ENCODE measurements at regions not wholly inside any gene's neighbourhood (a gene's known extent, or its start where the extent isn't known, plus 50 kb on each side); places are given as distances from the start of the nearest gene placed in this dataset.

DNA sequence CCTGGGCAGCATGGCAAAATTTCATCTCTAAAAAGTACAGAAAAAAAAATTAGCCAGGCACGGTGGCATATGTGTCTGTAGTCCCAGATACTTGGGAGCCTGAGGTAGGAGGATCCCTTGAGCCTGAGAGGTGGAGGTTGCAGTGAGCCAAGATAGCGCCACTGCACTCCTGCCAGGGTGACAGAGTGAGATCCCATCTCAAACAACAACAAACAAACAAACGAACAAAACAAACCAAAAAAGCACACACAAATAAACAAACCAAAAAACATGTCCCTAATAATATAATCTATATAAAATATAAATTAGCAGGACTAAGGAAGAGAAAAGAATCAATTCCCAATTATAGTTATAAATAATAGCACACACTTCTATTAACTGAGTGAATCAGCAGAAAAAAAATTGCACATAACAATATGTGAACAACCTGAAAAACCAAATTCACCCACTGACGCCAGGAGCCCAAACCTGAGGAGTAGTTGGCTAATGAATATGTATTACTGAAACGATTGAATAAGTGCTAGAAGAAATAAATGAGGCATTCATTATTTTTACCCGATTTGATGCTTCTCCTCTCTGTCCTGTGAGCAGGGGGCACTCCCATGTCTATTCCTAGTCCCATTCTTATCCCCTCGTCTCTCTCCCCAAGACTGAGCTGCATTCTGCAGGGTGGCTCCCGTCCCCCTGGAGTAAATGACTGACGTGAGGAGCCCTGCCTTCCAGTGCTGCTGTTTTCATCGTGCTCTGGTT, 108.2 kb upstream of the TOP3B start:
- Mint-ChIP-seq H3K27me3 (ENCODE audit: insufficient read depth, unreplicated experiment) (no peaks in the 10 kb centered on the region), H3K9me3 (ENCODE audit: unreplicated experiment) (no peaks in the 10 kb centered on the region), H3K27ac (ENCODE audit: low read depth, unreplicated experiment) (no peak overlapping the region), H3K4me3 (ENCODE audit: unreplicated experiment) (no peak overlapping the region), H3K36me3 (ENCODE audit: insufficient read depth, unreplicated experiment) (no peaks in the 10 kb centered on the region), H3K4me1 (ENCODE audit: insufficient read depth, unreplicated experiment) (peaks cover 13% of the 10 kb centered on the region)
- DNase-seq (ENCODE audit: unreplicated experiment): no peak
- BruUV-seq (replicated peaks): no TSS peak
- TF ChIP-seq, protein P1, sequence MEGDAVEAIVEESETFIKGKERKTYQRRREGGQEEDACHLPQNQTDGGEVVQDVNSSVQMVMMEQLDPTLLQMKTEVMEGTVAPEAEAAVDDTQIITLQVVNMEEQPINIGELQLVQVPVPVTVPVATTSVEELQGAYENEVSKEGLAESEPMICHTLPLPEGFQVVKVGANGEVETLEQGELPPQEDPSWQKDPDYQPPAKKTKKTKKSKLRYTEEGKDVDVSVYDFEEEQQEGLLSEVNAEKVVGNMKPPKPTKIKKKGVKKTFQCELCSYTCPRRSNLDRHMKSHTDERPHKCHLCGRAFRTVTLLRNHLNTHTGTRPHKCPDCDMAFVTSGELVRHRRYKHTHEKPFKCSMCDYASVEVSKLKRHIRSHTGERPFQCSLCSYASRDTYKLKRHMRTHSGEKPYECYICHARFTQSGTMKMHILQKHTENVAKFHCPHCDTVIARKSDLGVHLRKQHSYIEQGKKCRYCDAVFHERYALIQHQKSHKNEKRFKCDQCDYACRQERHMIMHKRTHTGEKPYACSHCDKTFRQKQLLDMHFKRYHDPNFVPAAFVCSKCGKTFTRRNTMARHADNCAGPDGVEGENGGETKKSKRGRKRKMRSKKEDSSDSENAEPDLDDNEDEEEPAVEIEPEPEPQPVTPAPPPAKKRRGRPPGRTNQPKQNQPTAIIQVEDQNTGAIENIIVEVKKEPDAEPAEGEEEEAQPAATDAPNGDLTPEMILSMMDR (IDR thresholded peaks at IDR 0.05; ENCODE audit: unreplicated experiment): no peak
- POLR2A ChIA-PET: no interaction called here
- intact Hi-C loops (cut with micrococcal nuclease): no loop called here
- CTCF ChIA-PET: no interaction called here

DNA sequence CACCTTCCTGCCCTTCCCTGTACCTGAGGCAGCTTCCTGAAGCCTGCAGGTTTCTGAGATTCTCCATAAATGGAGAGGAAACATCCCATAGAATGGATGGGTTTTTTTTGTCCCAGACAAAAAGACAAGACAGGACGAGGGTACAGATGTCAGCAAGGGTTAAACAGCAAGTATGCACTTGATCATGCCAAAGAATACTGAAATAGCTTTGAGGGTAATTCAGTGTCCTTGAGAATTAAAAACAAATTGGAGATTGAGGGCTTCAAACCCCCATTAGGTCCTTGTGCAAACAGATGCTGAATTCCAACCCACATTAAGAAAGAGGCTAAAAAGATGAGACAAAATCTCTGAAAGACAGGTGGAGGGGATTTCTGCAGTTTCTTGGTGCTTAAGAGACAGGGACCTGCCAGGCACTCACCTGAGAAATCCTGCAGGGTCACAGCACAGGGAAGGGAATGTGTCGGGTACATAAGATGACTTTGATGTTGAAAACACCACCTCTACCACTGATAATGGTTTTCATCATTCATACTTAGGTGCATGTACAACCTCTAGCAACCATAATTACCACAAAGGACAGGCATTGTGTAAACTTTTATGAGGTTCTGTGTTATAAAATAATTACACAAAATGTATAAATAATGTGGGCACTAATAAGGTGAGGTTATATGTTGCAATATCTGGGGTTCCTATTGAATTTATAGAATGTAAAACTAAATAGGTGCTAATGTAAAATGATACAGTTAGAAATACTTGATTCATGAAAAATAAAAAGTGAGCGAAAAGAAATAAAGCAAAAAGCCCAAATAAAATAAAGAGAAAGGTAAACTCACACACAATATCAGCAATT, 107.1 kb upstream of the TOP3B start:
- no peak for DNase-seq (ENCODE audit: unreplicated experiment)
- BruUV-seq (replicated peaks): no TSS peak
- Mint-ChIP-seq H3K4me1 (ENCODE audit: insufficient read depth, unreplicated experiment) (peaks cover 14% of the 10 kb centered on the region), H3K27ac (ENCODE audit: low read depth, unreplicated experiment) (no peak overlapping the region), H3K27me3 (ENCODE audit: insufficient read depth, unreplicated experiment) (no peaks in the 10 kb centered on the region), H3K36me3 (ENCODE audit: insufficient read depth, unreplicated experiment) (no peaks in the 10 kb centered on the region), H3K9me3 (ENCODE audit: unreplicated experiment) (no peaks in the 10 kb centered on the region), H3K4me3 (ENCODE audit: unreplicated experiment) (no peak overlapping the region)
- ChIA-PET POLR2A (no interaction called here), CTCF (no interaction called here)
- TF ChIP-seq, protein P1 (IDR thresholded peaks at IDR 0.05; ENCODE audit: unreplicated experiment): no peak
- intact Hi-C loops (cut with micrococcal nuclease): no loop called here

- Mint-ChIP-seq H3K4me3 (ENCODE audit: unreplicated experiment) (no peak overlapping the region), H3K4me1 (ENCODE audit: insufficient read depth, unreplicated experiment) (peaks cover 14% of the 10 kb centered on the region), H3K27me3 (ENCODE audit: insufficient read depth, unreplicated experiment) (peaks cover 6% of the 10 kb centered on the region), H3K9me3 (ENCODE audit: unreplicated experiment) (no peaks in the 10 kb centered on the region), H3K36me3 (ENCODE audit: insufficient read depth, unreplicated experiment) (no peaks in the 10 kb centered on the region), H3K27ac (ENCODE audit: low read depth, unreplicated experiment) (no peak overlapping the region)
- no TSS peak for BruUV-seq (replicated peaks)
- POLR2A ChIA-PET: no interaction called here
- TF ChIP-seq, protein P1 (IDR thresholded peaks at IDR 0.05; ENCODE audit: unreplicated experiment): no peak
- intact Hi-C loops (cut with micrococcal nuclease): no loop called here
- CTCF ChIA-PET: interaction anchor here (1.0 kb wide), 1 partner anchor 21 kb away, joined by 3 read pairs; no protein-coding TSS in a partner anchor
- no peak for DNase-seq (ENCODE audit: unreplicated experiment)
These were observed 106.3 kb upstream of the TOP3B start for GRCh38 chr22:22088658-22089458.

All from MCF 10A (cell line).